Endodermal cell (in vitro differentiated cells): ENCODE measurements at regions not wholly inside any gene's neighbourhood (a gene's known extent, or its start where the extent isn't known, plus 50 kb on each side); places are given as distances from the start of the nearest gene placed in this dataset.
"Not testable (repeated sequence)": the region's sequence is repeated elsewhere in the genome, so short reads cannot be mapped to it uniquely, and the experiment has no call there.

ENCODE experiments used
- DNase-seq: peaks from one replicate; pipeline ENCODE4 v3.0.0-alpha.2; 2017
- H3K27ac ChIP-seq: 2 replicates; pipeline ENCODE4 v1.5.1; 2013; ENCODE audit warnings: mild to moderate bottlenecking, low read depth, low read length, moderate library complexity
- H3K27me3 ChIP-seq: 2 replicates; pipeline ENCODE4 v1.6.1; 2013; ENCODE audit warnings: mild to moderate bottlenecking, low read length, moderate library complexity; ENCODE audit not compliant: insufficient read depth, control insufficient read depth, poor library complexity, severe bottlenecking
- H3K36me3 ChIP-seq: 2 replicates; pipeline ENCODE4 v1.7.0; 2013; ENCODE audit warnings: mild to moderate bottlenecking, low read length, moderate library complexity; ENCODE audit not compliant: control insufficient read depth, insufficient read depth
- H3K4me1 ChIP-seq: one replicate; pipeline ENCODE4 v1.7.0; 2013; ENCODE audit warnings: low read length; ENCODE audit not compliant: control insufficient read depth, insufficient read depth
- H3K4me3 ChIP-seq: 2 replicates; pipeline ENCODE4 v1.5.1; 2013; ENCODE audit warnings: mild to moderate bottlenecking, low read length, moderate library complexity
- H3K9ac ChIP-seq: 2 replicates; pipeline ENCODE4 v1.6.1; 2013; ENCODE audit warnings: mild to moderate bottlenecking, low read length, moderate library complexity; ENCODE audit not compliant: poor library complexity, severe bottlenecking; ENCODE audit errors: extremely low read depth
- H3K9me3 ChIP-seq: 2 replicates; pipeline ENCODE4 v1.6.1; 2013; ENCODE audit warnings: mild to moderate bottlenecking, low read length, moderate library complexity; ENCODE audit not compliant: control insufficient read depth
- H3K27ac Mint-ChIP-seq: 2 replicates; pipeline ENCODE4 v1.8.0; 2020; ENCODE audit warnings: mixed read lengths
- H3K27me3 Mint-ChIP-seq: 2 replicates; pipeline ENCODE4 v1.8.0; 2021; ENCODE audit warnings: mild to moderate bottlenecking, mixed read lengths; ENCODE audit not compliant: insufficient read depth
- H3K36me3 Mint-ChIP-seq: 2 replicates; pipeline ENCODE4 v1.8.0; 2020; ENCODE audit warnings: low read depth, mixed read lengths
- H3K4me1 Mint-ChIP-seq: 2 replicates; pipeline ENCODE4 v1.8.0; 2020; ENCODE audit warnings: mixed read lengths
- H3K4me3 Mint-ChIP-seq: 2 replicates; pipeline ENCODE4 v1.8.0; 2020; ENCODE audit warnings: mild to moderate bottlenecking, moderate library complexity, mixed read lengths
- H3K9me3 Mint-ChIP-seq: 2 replicates; pipeline ENCODE4 v1.8.0; 2020; ENCODE audit warnings: mild to moderate bottlenecking, mixed read lengths
- CTCF ChIP-seq: fragments of 200-600 bp; sonication (generic); conservative IDR thresholded peaks from 2 replicates; pipeline ENCODE4 v1.5.0; 2021; ENCODE audit warnings: antibody characterized with exemption, mild to moderate bottlenecking
- WGBS, 2 experiments: methylation state at CpG; one replicate each; pipeline versions ENCODE4 v1.1.5 to v1.1.7; 2013; ENCODE audit warnings: missing lambda C conversion rate in 2 of 2, mixed read lengths in 1 of 2; ENCODE audit not compliant: insufficient coverage in 1 of 2, insufficient read length in 1 of 2; 5-methylcytosine and 5-hydroxymethylcytosine counted together

GRCh38 chr12:115866909-115867525, 410.5 kb downstream of the MED13L start:
- H3K36me3 ChIP-seq, result no peaks in the 10 kb centered on the region
- H3K36me3 Mint-ChIP-seq, result no peaks in the 10 kb centered on the region
- WGBS, 2 experiments, result 77 to 83% methylated on average over 1 to 5 of the region's 6 CpGs
- H3K27me3 Mint-ChIP-seq, result no peaks in the 10 kb centered on the region
- no peak overlapping the region for H3K9ac ChIP-seq
- no peaks in the 10 kb centered on the region for H3K27me3 ChIP-seq
- H3K4me1 ChIP-seq, result no peaks in the 10 kb centered on the region
- TF ChIP-seq CTCF, result peak; percentile 70
- peak; percentile 84 for DNase-seq
- H3K4me3 Mint-ChIP-seq, result no peak overlapping the region
- no peak overlapping the region for H3K27ac ChIP-seq
- H3K4me3 ChIP-seq, result no peak overlapping the region
- no peak overlapping the region for H3K27ac Mint-ChIP-seq
- H3K4me1 Mint-ChIP-seq, result peaks cover 14% of the 10 kb centered on the region
- H3K9me3 Mint-ChIP-seq, result no peaks in the 10 kb centered on the region
- no peaks in the 10 kb centered on the region for H3K9me3 ChIP-seq

- H3K4me3 Mint-ChIP-seq, result not testable (repeated sequence)
Measured at GRCh38 chr12:115866281-115866680, 411.2 kb downstream of the MED13L start.

GRCh38 chr12:115864396-115864795, 413.1 kb downstream of the MED13L start:
- Histone ChIP-seq H3K27me3 (no peaks in the 10 kb centered on the region), H3K27ac (no peak overlapping the region), H3K36me3 (no peaks in the 10 kb centered on the region), H3K4me1 (no peaks in the 10 kb centered on the region), H3K9ac (no peak overlapping the region), H3K4me3 (no peak overlapping the region), H3K9me3 (no peaks in the 10 kb centered on the region)
- Mint-ChIP-seq H3K4me3 (no peak overlapping the region), H3K27me3 (peaks cover 1% of the 10 kb centered on the region), H3K4me1 (no peaks in the 10 kb centered on the region), H3K27ac (no peak overlapping the region), H3K9me3 (no peaks in the 10 kb centered on the region), H3K36me3 (no peaks in the 10 kb centered on the region)
- WGBS, 2 experiments, result 90 to 95% methylated on average over 2 of the region's 2 CpGs
- no peak for DNase-seq
- TF ChIP-seq CTCF, result no peak

More at GRCh38 chr12:115866281-115866680, 411.2 kb downstream of the MED13L start:
- not testable (repeated sequence) for H3K27me3 Mint-ChIP-seq, H3K27ac ChIP-seq, H3K36me3 Mint-ChIP-seq, H3K4me1 ChIP-seq, H3K4me1 Mint-ChIP-seq, H3K4me3 ChIP-seq, H3K27me3 ChIP-seq, H3K9ac ChIP-seq, H3K36me3 ChIP-seq, DNase-seq, H3K9me3 Mint-ChIP-seq, H3K9me3 ChIP-seq, H3K27ac Mint-ChIP-seq
- WGBS, 2 experiments, result no CpG with 5 or more reads among the region's 3 CpGs

- Mint-ChIP-seq H3K27me3 (peaks cover 1% of the 10 kb centered on the region), H3K27ac (no peak overlapping the region), H3K9me3 (no peaks in the 10 kb centered on the region), H3K36me3 (no peaks in the 10 kb centered on the region), H3K4me1 (no peaks in the 10 kb centered on the region), H3K4me3 (no peak overlapping the region)
- DNase-seq, result no peak
- Histone ChIP-seq H3K9ac (no peak overlapping the region), H3K27me3 (no peaks in the 10 kb centered on the region), H3K4me1 (no peaks in the 10 kb centered on the region), H3K4me3 (no peak overlapping the region), H3K9me3 (no peaks in the 10 kb centered on the region), H3K36me3 (no peaks in the 10 kb centered on the region), H3K27ac (no peak overlapping the region)
- no peak for TF ChIP-seq CTCF
- 73 to 88% methylated on average over 3 of the region's 3 CpGs for WGBS, 2 experiments
Measured at GRCh38 chr12:115860619-115861018, 416.9 kb downstream of the MED13L start.
